Upper lobe of right lung (tissue), 1 donor: ENCODE measurements at regions not wholly inside any gene's neighbourhood (a gene's known extent, or its start where the extent isn't known, plus 50 kb on each side); places are given as distances from the start of the nearest gene placed in this dataset.
"Not testable (repeated sequence)": the region's sequence is repeated elsewhere in the genome, so short reads cannot be mapped to it uniquely, and the experiment has no call there.

ENCODE experiments used
- ATAC-seq: fragments of 200-7000 bp; cut with Tn5 transposase; one replicate; pipeline ENCODE4 v1.9.1; 2020; ENCODE audit warnings: mild to moderate bottlenecking, moderate library complexity
- DNase-seq: peaks from one replicate; pipeline ENCODE4 v3.0.0-alpha.2; 2020
- H3K27ac ChIP-seq: fragments of 200-600 bp; one replicate; pipeline ENCODE4 v1.8.0; 2022
- H3K27me3 ChIP-seq: fragments of 200-600 bp; one replicate; pipeline ENCODE4 v1.8.0; 2022; ENCODE audit warnings: mild to moderate bottlenecking
- H3K36me3 ChIP-seq: fragments of 200-600 bp; one replicate; pipeline ENCODE4 v1.8.0; 2022
- H3K4me1 ChIP-seq: fragments of 200-600 bp; one replicate; pipeline ENCODE4 v1.8.0; 2022
- H3K4me3 ChIP-seq: fragments of 200-600 bp; one replicate; pipeline ENCODE4 v1.8.0; 2022; ENCODE audit warnings: mild to moderate bottlenecking
- H3K9me3 ChIP-seq: fragments of 200-600 bp; one replicate; pipeline ENCODE4 v1.8.0; 2022
- CTCF ChIP-seq: fragments of 200-600 bp; IDR thresholded peaks from one replicate; pipeline ENCODE4 v1.8.0; 2022; ENCODE audit warnings: antibody characterized with exemption
- intact Hi-C: fragments of 100-400 bp; cut with DNase I; formaldehyde crosslinking; loops from one replicate; pipeline ENCODE4 v1.11.0; 2022
- donor health status: DM: no; HTN: yes; CAD: no; lungs with severe emphysema.

- DNase-seq (no peak), ATAC-seq (no peak)
- Histone ChIP-seq H3K4me1 (no peaks in the 10 kb centered on the region), H3K4me3 (no peak overlapping the region), H3K36me3 (no peaks in the 10 kb centered on the region), H3K27ac (no peak overlapping the region), H3K9me3 (no peaks in the 10 kb centered on the region), H3K27me3 (no peaks in the 10 kb centered on the region)
- intact Hi-C loops: no loop called here
- no peak for TF ChIP-seq CTCF
These were observed 358.7 kb downstream of the RRAGC start for GRCh38 chr1:38500891-38501290.

GRCh38 chr1:38500352-38500751 is 359.2 kb downstream of the RRAGC start:
- Histone ChIP-seq H3K36me3 (no peaks in the 10 kb centered on the region), H3K27me3 (no peaks in the 10 kb centered on the region), H3K27ac (no peak overlapping the region), H3K4me3 (no peak overlapping the region), H3K9me3 (no peaks in the 10 kb centered on the region), H3K4me1 (no peaks in the 10 kb centered on the region)
- intact Hi-C loops: no loop called here
- ATAC-seq (no peak), DNase-seq (no peak)
- TF ChIP-seq CTCF: peak; percentile 41

GRCh38 chr1:38498686-38499085 is 360.9 kb downstream of the RRAGC start:
- no peaks in the 10 kb centered on the region for H3K36me3 ChIP-seq
- no peak overlapping the region for H3K4me3 ChIP-seq
- H3K27ac ChIP-seq: no peak overlapping the region
- ATAC-seq (no peak), DNase-seq (no peak)
- H3K9me3 ChIP-seq: no peaks in the 10 kb centered on the region
- H3K27me3 ChIP-seq: no peaks in the 10 kb centered on the region
- H3K4me1 ChIP-seq: no peaks in the 10 kb centered on the region
- intact Hi-C loops: no loop called here
- TF ChIP-seq CTCF: no peak

GRCh38 chr1:38497921-38498656 is 361.5 kb downstream of the RRAGC start:
- Histone ChIP-seq H3K36me3 (no peaks in the 10 kb centered on the region), H3K4me1 (no peaks in the 10 kb centered on the region), H3K4me3 (no peak overlapping the region), H3K9me3 (no peaks in the 10 kb centered on the region), H3K27ac (no peak overlapping the region), H3K27me3 (no peaks in the 10 kb centered on the region)
- no peak for TF ChIP-seq CTCF
- no peak for DNase-seq
- intact Hi-C loops: no loop called here
- no peak for ATAC-seq

- H3K4me3 ChIP-seq, H3K4me1 ChIP-seq, H3K9me3 ChIP-seq, H3K36me3 ChIP-seq, H3K27ac ChIP-seq, intact Hi-C loops, DNase-seq, H3K27me3 ChIP-seq, ATAC-seq: not testable (repeated sequence)
These were observed 366.3 kb downstream of the RRAGC start for GRCh38 chr1:38493306-38493705.

GRCh38 chr1:38489844-38490270 is 369.7 kb downstream of the RRAGC start:
- TF ChIP-seq CTCF: peak; percentile 52
- no peaks in the 10 kb centered on the region for H3K36me3 ChIP-seq
- no peak overlapping the region for H3K27ac ChIP-seq
- H3K4me3 ChIP-seq: no peak overlapping the region
- no peaks in the 10 kb centered on the region for H3K9me3 ChIP-seq
- no peaks in the 10 kb centered on the region for H3K27me3 ChIP-seq
- peak; percentile 61 for ATAC-seq
- H3K4me1 ChIP-seq: no peaks in the 10 kb centered on the region
- no peak for DNase-seq
- intact Hi-C loops: no loop called here
